22Rv1 (cell line): ENCODE measurements at regions not wholly inside any gene's neighbourhood (a gene's known extent, or its start where the extent isn't known, plus 50 kb on each side); places are given as distances from the start of the nearest gene placed in this dataset.

Experiments used
- ZFX ChIP-seq: fragments of 450-650 bp; IDR thresholded peaks from 2 replicates; pipeline ENCODE4 v1.6.1; 2017; ENCODE audit warnings: antibody characterized with exemption, borderline replicate concordance
- TF ChIP-seq, protein P1 (sequence below): fragments of 450-650 bp; IDR thresholded peaks from 2 replicates; pipeline ENCODE4 v1.5.1; 2017; ENCODE audit warnings: mild to moderate bottlenecking

GRCh38 chr14:71725922-71726579 is 206.2 kb upstream of the RGS6 start:
- TF ChIP-seq, protein P1, sequence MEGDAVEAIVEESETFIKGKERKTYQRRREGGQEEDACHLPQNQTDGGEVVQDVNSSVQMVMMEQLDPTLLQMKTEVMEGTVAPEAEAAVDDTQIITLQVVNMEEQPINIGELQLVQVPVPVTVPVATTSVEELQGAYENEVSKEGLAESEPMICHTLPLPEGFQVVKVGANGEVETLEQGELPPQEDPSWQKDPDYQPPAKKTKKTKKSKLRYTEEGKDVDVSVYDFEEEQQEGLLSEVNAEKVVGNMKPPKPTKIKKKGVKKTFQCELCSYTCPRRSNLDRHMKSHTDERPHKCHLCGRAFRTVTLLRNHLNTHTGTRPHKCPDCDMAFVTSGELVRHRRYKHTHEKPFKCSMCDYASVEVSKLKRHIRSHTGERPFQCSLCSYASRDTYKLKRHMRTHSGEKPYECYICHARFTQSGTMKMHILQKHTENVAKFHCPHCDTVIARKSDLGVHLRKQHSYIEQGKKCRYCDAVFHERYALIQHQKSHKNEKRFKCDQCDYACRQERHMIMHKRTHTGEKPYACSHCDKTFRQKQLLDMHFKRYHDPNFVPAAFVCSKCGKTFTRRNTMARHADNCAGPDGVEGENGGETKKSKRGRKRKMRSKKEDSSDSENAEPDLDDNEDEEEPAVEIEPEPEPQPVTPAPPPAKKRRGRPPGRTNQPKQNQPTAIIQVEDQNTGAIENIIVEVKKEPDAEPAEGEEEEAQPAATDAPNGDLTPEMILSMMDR, result no peak
- no peak for TF ChIP-seq ZFX
